HCEC 1CT (cell line): ENCODE measurements at regions not wholly inside any gene's neighbourhood (a gene's known extent, or its start where the extent isn't known, plus 50 kb on each side); places are given as distances from the start of the nearest gene placed in this dataset.

Source experiments
- DNase-seq: peaks from one replicate; pipeline ENCODE4 v3.0.0-alpha.2; 2017

DNA sequence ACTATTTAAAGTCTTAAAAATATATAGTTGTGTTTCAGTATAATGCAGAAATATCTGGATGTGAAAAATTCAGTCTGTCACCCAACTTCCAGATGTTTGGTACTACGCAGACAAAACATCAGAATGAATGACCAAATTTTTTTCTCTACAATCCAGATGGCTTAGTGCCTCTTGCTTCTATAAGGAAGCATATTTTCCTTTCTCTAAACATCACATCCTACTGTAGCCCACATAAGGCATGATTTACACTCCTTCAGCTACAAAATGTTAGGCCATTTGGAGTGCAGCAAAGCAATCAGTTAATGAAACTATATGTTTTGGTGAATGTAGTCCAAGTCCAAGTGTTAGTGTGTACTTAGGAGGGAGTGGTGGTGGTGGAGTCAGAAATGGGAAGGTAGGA, 162.9 kb upstream of the SIX2 start:
- no peak for DNase-seq

GRCh38 chr2:45171136-45171501, 161.9 kb upstream of the SIX2 start:
- no peak for DNase-seq

DNA sequence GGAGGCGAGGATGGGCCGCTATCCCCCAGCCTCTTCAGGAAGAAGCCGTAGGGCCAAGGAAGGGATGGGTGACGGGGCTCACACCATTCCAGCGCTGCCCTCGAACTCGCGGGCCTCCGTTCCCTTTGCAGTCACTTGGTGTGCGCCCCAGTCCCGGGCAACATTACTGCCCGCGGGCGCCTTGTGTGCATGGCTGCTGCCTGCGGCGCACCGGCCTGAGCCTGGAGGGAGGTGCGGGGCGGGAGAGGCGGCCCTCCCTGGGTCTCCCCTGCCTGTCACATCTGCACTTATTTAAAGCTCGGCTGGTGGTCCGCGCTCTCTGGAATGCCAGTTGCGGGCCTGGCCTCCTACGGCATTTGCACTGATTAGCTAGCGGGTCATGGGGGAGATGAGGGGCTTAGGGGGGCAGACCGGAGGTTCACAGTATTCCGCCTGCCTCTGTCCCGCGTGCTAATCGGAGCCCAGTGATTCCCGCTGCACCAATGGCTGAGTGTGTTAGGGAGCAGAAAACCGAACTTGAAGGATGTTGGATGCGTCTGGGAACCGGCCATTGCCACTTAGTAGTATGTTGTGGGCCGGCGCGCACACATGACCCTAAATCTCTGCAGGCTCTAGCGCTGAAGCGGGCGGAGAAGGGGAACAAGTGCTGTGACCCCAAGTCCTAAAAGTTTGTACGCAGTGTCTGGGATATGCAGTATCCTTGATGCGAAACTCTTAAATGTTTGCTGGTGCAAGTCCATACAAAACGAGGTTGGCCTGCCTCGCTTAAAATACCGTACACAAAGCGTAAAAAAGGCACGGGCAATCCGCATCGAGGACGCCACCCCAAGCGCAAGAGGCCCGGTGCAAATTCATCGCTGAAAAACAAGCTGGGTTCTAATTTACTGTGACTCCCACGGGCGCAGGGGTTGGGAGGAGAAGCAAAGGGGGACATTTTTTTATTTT, 161.2 kb upstream of the SIX2 start:
- DNase-seq, result no peak

- peak; percentile 26 for DNase-seq
These were observed 160.3 kb upstream of the SIX2 start for GRCh38 chr2:45169339-45170190.

DNA sequence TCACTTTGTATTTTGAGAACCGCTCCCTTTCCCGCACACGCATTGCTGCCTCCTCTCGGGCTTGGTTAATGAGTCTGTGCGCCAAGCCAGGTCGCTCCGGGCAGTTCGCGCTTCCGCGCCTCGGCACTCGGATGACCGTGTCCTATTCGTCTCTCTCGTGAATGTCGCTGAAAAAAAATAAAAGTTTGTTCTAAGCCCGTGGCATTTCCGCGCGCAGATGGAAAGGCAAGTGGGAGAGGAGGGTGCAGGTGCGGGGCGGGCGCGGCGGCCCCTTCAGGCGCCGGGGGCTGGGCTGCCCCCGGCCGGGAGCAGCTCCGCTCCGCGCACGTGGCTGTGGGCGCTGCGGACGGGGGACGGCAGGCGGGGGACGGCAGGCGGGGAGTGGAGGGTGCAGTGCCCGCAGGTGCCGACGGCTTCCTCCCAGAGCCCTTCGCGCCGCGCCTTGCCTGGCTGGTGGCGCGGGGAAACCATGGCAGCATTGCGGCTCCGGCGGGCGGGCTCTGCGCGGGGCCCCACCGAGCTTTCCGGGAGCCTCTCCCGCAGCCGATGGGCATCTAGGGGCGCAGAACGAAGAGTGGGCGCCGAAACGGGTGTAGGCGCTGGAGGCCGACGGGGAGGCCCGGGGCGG, 159.6 kb upstream of the SIX2 start:
- no peak for DNase-seq

DNA sequence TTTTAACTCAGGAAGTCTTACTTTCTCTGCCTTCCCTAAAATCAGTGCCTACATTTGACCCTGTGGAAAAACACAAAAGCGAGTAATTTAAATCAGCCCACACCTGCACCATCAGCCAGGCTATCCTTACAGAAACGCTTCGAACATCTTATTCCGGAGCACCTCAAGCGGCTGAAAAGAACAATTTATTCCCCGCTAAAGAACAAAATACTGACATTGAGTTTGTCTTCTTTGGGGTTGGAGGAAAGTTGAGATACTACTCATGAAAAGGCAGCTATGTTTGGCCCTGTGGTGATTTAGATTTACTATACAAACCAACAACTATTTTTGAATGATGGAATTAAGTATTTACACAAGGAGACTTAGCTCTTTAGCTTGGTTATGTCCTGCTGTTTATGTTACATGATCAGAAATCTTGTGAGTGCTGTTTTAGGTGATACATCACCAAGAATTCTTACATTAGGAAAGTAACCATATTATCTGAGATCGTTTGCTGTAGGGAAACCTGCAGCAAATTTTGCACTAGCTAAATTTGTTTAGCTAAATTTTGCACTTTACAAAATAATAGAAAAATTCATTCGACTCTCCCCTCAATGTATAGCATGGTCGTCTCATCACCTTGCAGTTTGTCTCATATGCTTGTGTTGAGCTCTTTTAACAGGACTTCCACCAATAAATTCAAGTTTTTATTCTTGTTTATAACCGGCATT, 158.8 kb upstream of the SIX2 start:
- DNase-seq, result no peak

GRCh38 chr2:45166229-45166890, 157.1 kb upstream of the SIX2 start:
- DNase-seq, result no peak

- DNase-seq, result no peak
These were observed 153.5 kb upstream of the SIX2 start for GRCh38 chr2:45162711-45163110.

- DNase-seq, result no peak
These were observed 147.4 kb upstream of the SIX2 start for GRCh38 chr2:45156605-45157004.

DNA sequence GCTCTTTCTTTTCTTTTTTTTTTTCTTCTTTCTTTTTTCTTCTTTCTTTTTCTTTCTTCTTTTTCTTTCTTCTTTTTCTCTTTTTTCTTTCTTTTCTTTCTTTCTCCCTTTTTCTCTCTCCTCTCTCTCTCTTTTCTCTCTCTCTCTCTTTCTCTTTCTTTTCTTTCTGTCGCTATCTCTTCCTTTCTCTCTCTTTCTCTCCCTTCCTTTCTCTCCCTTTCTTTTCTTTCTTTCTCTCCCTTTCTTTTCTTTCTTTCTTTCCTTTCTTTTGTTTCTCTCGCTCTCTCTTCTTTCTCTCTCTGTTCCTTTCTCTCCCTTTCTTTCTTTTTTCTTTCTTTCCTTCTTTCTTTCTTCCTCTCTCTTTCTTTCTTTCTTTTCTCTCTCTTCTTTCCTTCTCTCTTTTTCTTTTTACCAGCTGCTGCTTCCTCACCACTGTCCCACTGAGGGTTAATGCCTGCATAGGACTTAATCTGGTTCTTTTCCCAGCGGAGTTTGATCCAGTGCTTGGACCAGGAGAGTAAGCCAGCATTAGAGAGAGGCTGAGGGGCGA, 145.4 kb upstream of the SIX2 start:
- no peak for DNase-seq

GRCh38 chr2:45154144-45154543, 144.9 kb upstream of the SIX2 start:
- no peak for DNase-seq

- no peak for DNase-seq
These were observed 143.9 kb upstream of the SIX2 start for GRCh38 chr2:45153121-45153520.

GRCh38 chr2:45152691-45153090, 143.4 kb upstream of the SIX2 start:
- DNase-seq, result no peak

DNA sequence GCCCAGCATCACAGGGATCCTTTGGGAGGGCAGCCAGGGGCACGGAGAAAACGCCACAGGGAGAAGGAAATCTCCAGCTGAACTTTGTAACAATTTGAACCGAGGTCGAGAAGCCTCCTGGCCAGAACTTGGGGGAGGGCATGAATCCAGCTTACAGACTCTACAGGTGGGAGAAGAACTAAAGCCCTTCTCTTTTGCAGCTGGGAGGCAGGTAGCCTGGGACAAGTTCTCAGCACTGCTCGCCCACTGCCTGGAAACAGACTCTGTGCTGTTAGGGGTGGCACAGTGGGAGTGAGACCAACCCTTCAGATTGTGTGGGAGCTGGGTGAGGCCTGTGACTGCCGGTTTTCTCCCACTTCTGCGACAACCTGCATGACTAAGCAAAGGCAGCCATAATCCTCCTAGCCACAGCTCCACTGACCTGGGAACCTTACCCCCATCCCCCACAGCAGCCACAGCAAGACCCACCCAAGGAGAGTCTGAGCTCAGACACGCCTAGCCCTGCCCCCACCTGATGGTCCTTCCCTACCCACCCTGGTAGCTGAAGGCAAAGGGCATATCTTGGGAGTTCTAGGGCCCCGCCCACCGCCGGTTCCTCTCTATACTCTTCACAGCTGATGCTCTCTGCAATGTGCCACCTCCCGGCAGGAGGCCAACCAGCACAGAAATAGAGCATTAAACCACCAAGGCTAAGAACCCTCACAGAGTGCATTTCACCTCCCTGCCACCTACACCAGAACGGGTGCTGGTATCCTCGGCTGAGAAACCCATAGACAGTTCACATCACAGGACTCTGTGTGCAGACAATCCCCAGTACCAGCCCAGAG, 136.0 kb upstream of the SIX2 start:
- DNase-seq, result no peak

GRCh38 chr2:45141883-45142866, 132.9 kb upstream of the SIX2 start:
- DNase-seq, result no peak

GRCh38 chr2:45140675-45141074, 131.4 kb upstream of the SIX2 start:
- no peak for DNase-seq

GRCh38 chr2:45138904-45139303, 129.7 kb upstream of the SIX2 start:
- no peak for DNase-seq

GRCh38 chr2:45137966-45138695, 128.9 kb upstream of the SIX2 start:
- no peak for DNase-seq

- DNase-seq, result peak; percentile 7
These were observed 125.5 kb upstream of the SIX2 start for GRCh38 chr2:45134726-45135125.
